Gastroesophageal sphincter (tissue), 4 donors: ENCODE measurements at regions not wholly inside any gene's neighbourhood (a gene's known extent, or its start where the extent isn't known, plus 50 kb on each side); places are given as distances from the start of the nearest gene placed in this dataset.

Experiments
- ATAC-seq: fragments of 150-250 bp; one replicate; pipeline ENCODE4 v1.9.1; 2016; ENCODE audit warnings: mild to moderate bottlenecking, moderate library complexity
- H3K27ac ChIP-seq, 4 donors: fragments of 200-600 bp; sonication (generic) in 3 of 4; 1 replicate in 3 of 4; 2 replicates in 1 of 4; pipeline ENCODE4 v1.5.1; 2016 to 2019
- H3K27me3 ChIP-seq: fragments of 200-600 bp; sonication (generic); one replicate; pipeline ENCODE4 v1.5.1; 2019
- H3K36me3 ChIP-seq, 2 donors: fragments of 200-600 bp; sonication (generic); one replicate each; pipeline ENCODE4 v1.5.1; 2019; ENCODE audit warnings: control low read depth in 1 of 2
- H3K4me1 ChIP-seq, 3 donors: fragments of 200-600 bp; sonication (generic); 1 replicate in 2 of 3; 2 replicates in 1 of 3; pipeline ENCODE4 v1.5.1; 2016 to 2019; ENCODE audit warnings: control low read depth in 2 of 3
- H3K4me3 ChIP-seq, 2 donors: fragments of 200-600 bp; sonication (generic); one replicate each; pipeline ENCODE4 v1.5.1; 2019; ENCODE audit warnings: mild to moderate bottlenecking in 1 of 2, moderate library complexity in 1 of 2
- H3K9me3 ChIP-seq, 3 donors: fragments of 200-600 bp; sonication (generic); one replicate each; pipeline ENCODE4 v1.5.1; 2017 to 2019; ENCODE audit warnings: control low read depth in 2 of 3
- CTCF ChIP-seq, 4 experiments: fragments of 200-600 bp in 2 of 4; fragments of 450-650 bp in 2 of 4; sonication (generic) in 1 of 4; IDR thresholded peaks; one replicate each; pipeline ENCODE4 v1.5.1; 2017 to 2019; ENCODE audit warnings: antibody characterized with exemption in 4 of 4, mild to moderate bottlenecking in 2 of 4, moderate library complexity in 2 of 4
- EP300 ChIP-seq: sonication (generic); formaldehyde crosslinking; IDR thresholded peaks from one replicate; pipeline ENCODE4 v1.6.1; 2017; ENCODE audit warnings: antibody characterized with exemption, mild to moderate bottlenecking
- POLR2A ChIP-seq, 2 donors: fragments of 450-650 bp; IDR thresholded peaks; one replicate each; pipeline ENCODE4 v1.6.1; 2017; ENCODE audit warnings: antibody characterized with exemption in 2 of 2, mild to moderate bottlenecking in 2 of 2, moderate library complexity in 1 of 2
- POLR2AphosphoS5 ChIP-seq: sonication (generic); formaldehyde crosslinking; IDR thresholded peaks from one replicate; pipeline ENCODE4 v1.6.1; 2017; ENCODE audit warnings: antibody characterized with exemption
- WGBS, 2 donors: methylation state at CpG; one replicate each; pipeline ENCODE4 v1.1.5; 2018; ENCODE audit warnings: low coverage in 1 of 2; 5-methylcytosine and 5-hydroxymethylcytosine counted together

DNA sequence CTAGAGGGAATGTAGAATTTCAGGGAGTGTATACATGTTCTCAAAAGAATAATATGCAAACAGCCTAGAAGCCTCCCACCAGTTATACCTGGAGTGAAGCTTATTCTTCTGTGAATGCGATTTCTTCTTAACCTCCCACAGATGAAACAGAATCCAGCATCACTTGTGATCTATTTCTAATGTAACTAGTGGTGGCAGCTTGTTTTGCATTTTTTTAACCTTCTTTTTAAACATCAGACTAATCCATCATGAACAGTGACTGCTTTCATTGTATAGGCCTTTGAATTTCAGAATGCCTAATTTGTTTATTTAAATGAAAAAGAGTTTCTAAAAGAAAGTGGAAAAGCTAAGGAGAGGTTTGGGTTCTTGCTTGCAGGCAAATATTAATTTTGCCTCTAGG, 85.7 kb upstream of the EPHA4 start:
- H3K27me3 ChIP-seq, result no peaks in the 10 kb centered on the region
- H3K4me1 ChIP-seq, result no peaks in the 10 kb centered on the region
- H3K27ac ChIP-seq, result no peak overlapping the region
- no peak for TF ChIP-seq CTCF (IDR thresholded peaks at IDR 0.05)
- no peaks in the 10 kb centered on the region for H3K36me3 ChIP-seq
- H3K4me3 ChIP-seq, result no peak overlapping the region
- no peak for ATAC-seq
- H3K9me3 ChIP-seq, result no peaks in the 10 kb centered on the region
- WGBS, 2 donors, result 50 to 60% methylated on average over 1 of the region's 1 CpG

- no peak overlapping the region for H3K27ac ChIP-seq
These were observed 83.2 kb upstream of the EPHA4 start for GRCh38 chr2:221655300-221655699.

GRCh38 chr2:221653182-221653581, 81.1 kb upstream of the EPHA4 start:
- no peak for ATAC-seq
- whole genome bisulfite sequencing, 2 donors, result 57% methylated on average over 1 of the region's 1 CpG; no CpG with 5 or more reads in 1 of the 2 donors
- no peaks in the 10 kb centered on the region for H3K4me1 ChIP-seq
- no peaks in the 10 kb centered on the region for H3K36me3 ChIP-seq
- H3K4me3 ChIP-seq, result no peak overlapping the region
- no peak for TF ChIP-seq CTCF (IDR thresholded peaks at IDR 0.05)
- no peak for TF ChIP-seq POLR2AphosphoS5
- TF ChIP-seq POLR2A (IDR thresholded peaks at IDR 0.05), result no peak
- TF ChIP-seq EP300, result no peak
- no peaks in the 10 kb centered on the region for H3K27me3 ChIP-seq
- no peaks in the 10 kb centered on the region for H3K9me3 ChIP-seq
- H3K27ac ChIP-seq, result no peak overlapping the region

More at GRCh38 chr2:221655300-221655699, 83.2 kb upstream of the EPHA4 start:
- Histone ChIP-seq H3K4me1 (no peaks in the 10 kb centered on the region), H3K27me3 (no peaks in the 10 kb centered on the region), H3K4me3 (no peak overlapping the region), H3K9me3 (no peaks in the 10 kb centered on the region), H3K36me3 (no peaks in the 10 kb centered on the region)
- no peak for ATAC-seq
- 40 to 52% methylated on average over 1 to 3 of the region's 3 CpGs for WGBS, 2 donors
- TF ChIP-seq POLR2A (IDR thresholded peaks at IDR 0.05), result no peak
- no peak for TF ChIP-seq EP300

DNA sequence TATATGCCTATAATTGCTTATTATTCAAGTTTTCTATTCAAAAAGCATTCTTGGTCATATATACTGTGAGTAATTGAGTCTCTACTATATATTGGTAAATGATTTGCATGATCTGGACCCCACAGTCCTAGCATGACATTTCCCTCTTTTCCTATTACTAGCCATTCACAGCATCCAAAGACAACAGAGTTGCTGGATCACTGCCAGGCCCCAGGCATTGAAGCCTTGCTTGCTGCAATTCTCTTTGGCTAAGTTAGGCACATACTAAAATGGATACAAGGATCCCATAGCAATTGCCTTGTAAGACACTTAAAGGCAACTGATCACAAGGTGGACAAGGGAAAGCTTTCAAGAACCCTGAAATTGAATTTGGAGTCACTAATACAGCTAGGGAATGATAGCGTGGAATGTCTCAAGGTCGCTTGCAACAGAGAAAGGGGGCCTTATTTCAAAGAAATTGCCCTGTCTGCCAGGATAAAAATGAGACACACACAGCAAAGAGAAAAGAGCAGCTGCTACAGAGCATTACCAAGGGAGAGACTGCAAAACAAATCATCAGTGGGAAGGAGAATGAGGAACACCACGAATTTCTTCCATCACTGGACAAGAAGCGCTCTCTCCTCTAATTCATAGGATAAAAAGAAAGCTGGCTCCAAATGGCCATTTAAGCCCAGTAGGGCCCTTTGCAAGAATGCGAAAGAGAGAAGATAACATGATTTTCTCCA, 77.1 kb upstream of the EPHA4 start:
- WGBS, 2 donors, result 74 to 83% methylated on average over 5 of the region's 5 CpGs
- Histone ChIP-seq H3K27me3 (no peaks in the 10 kb centered on the region), H3K27ac (no peak overlapping the region), H3K4me3 (no peak overlapping the region), H3K4me1 (no peaks in the 10 kb centered on the region), H3K9me3 (no peaks in the 10 kb centered on the region), H3K36me3 (no peaks in the 10 kb centered on the region)
- no peak for ATAC-seq
- TF ChIP-seq POLR2AphosphoS5, result no peak
- no peak for TF ChIP-seq EP300
- no peak for TF ChIP-seq POLR2A (IDR thresholded peaks at IDR 0.05)
- TF ChIP-seq CTCF (IDR thresholded peaks at IDR 0.05), result no peak

GRCh38 chr2:221642447-221642846, 70.3 kb upstream of the EPHA4 start:
- Histone ChIP-seq H3K4me3 (no peak overlapping the region), H3K9me3 (no peaks in the 10 kb centered on the region), H3K27me3 (no peaks in the 10 kb centered on the region), H3K4me1 (no peaks in the 10 kb centered on the region), H3K36me3 (no peaks in the 10 kb centered on the region), H3K27ac (no peak overlapping the region)
- TF ChIP-seq CTCF (IDR thresholded peaks at IDR 0.05), result no peak
- TF ChIP-seq EP300, result no peak
- TF ChIP-seq POLR2A (IDR thresholded peaks at IDR 0.05), result no peak
- TF ChIP-seq POLR2AphosphoS5, result no peak
- WGBS, 2 donors, result 76 to 79% methylated on average over 3 of the region's 3 CpGs
- ATAC-seq, result no peak
